ENCODE measurements at regions not wholly inside any gene's neighbourhood (a gene's known extent, or its start where the extent isn't known, plus 50 kb on each side); places are given as distances from the start of the nearest gene placed in this dataset.

GRCh38 chr9:109604781-109605180 is 106.7 kb upstream of the PTPN3 start:
- no peak for TF ChIP-seq CTCF (IDR thresholded peaks at IDR 0.05)
- TF ChIP-seq POLR2A (IDR thresholded peaks at IDR 0.05): no peak
